ENCODE measurements at regions not wholly inside any gene's neighbourhood (a gene's known extent, or its start where the extent isn't known, plus 50 kb on each side); places are given as distances from the start of the nearest gene placed in this dataset.
"Not testable (repeated sequence)": the region's sequence is repeated elsewhere in the genome, so short reads cannot be mapped to it uniquely, and the experiment has no call there.

GRCh38 chr4:79678472-79679202, 270.6 kb upstream of the GK2 start:
- peaks cover 6% of the 10 kb centered on the region for H3K4me1 Mint-ChIP-seq (ENCODE audit: low read depth, unreplicated experiment)
- Histone ChIP-seq H3K9me3 (no peaks in the 10 kb centered on the region), H3K36me3 (ENCODE audit: control insufficient read depth, insufficient read depth, low read length) (no peaks in the 10 kb centered on the region), H3K4me1 (no peaks in the 10 kb centered on the region), H3K4me3 (ENCODE audit: low read depth, low read length) (no peak overlapping the region), H3K27me3 (replicated peaks; ENCODE audit: control insufficient read depth, insufficient read depth, low read length) (no peaks in the 10 kb centered on the region)
- no peak for TF ChIP-seq CTCF (IDR thresholded peaks at IDR 0.05; ENCODE audit: insufficient read depth in 1 of 2, low read depth in 1 of 2, low read length in 1 of 2, severe bottlenecking in 1 of 2, unreplicated experiment in 1 of 2)
- intact Hi-C loops (cut with micrococcal nuclease; ENCODE audit: unreplicated experiment) = no loop called here
- CTCF ChIA-PET = no interaction called here
- H3K27ac Mint-ChIP-seq (ENCODE audit: unreplicated experiment) = no peak overlapping the region
- no peaks in the 10 kb centered on the region for H3K36me3 Mint-ChIP-seq (ENCODE audit: insufficient read depth, unreplicated experiment)
- DNase-seq = no peak
- H3K4me3 Mint-ChIP-seq (ENCODE audit: unreplicated experiment) = no peak overlapping the region
- H3K9me3 Mint-ChIP-seq (ENCODE audit: unreplicated experiment) = no peaks in the 10 kb centered on the region
- H3K27me3 Mint-ChIP-seq (ENCODE audit: insufficient read depth, unreplicated experiment) = no peaks in the 10 kb centered on the region
- POLR2A ChIA-PET = interaction anchor here (0.6 kb wide), 1 partner anchor 268 kb away, joined by 3 read pairs; no protein-coding TSS in a partner anchor
- no TSS peak for BruUV-seq (replicated peaks)

DNA sequence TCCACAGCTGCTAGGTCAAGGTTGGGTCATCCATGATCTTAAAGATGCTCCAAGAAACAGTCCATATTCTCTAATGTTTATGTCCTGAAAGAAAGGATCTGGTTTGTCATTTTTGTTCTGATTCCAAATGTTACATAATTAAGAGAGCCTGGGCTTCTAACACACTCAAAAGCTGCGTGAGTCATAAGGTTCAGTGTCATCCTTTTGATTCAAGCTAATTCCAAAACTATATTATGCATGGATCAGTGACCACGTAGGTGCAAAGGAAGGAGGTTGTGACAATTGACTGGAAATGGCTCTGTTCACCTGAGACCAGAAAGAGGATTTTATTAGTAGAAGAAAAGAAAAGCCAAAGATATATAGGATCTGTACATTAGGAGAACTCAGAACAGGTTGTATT, 268.7 kb upstream of the GK2 start:
- intact Hi-C loops (cut with micrococcal nuclease; ENCODE audit: unreplicated experiment) = no loop called here
- ChIA-PET POLR2A (no interaction called here), CTCF (no interaction called here)
- Histone ChIP-seq H3K4me1 (no peaks in the 10 kb centered on the region), H3K9me3 (no peaks in the 10 kb centered on the region), H3K27me3 (replicated peaks; ENCODE audit: control insufficient read depth, insufficient read depth, low read length) (no peaks in the 10 kb centered on the region), H3K4me3 (ENCODE audit: low read depth, low read length) (no peak overlapping the region), H3K36me3 (ENCODE audit: control insufficient read depth, insufficient read depth, low read length) (no peaks in the 10 kb centered on the region)
- no peak for TF ChIP-seq CTCF (IDR thresholded peaks at IDR 0.05; ENCODE audit: insufficient read depth in 1 of 2, low read depth in 1 of 2, low read length in 1 of 2, severe bottlenecking in 1 of 2, unreplicated experiment in 1 of 2)
- H3K36me3 Mint-ChIP-seq (ENCODE audit: insufficient read depth, unreplicated experiment) = no peaks in the 10 kb centered on the region
- no peak for DNase-seq
- no peaks in the 10 kb centered on the region for H3K9me3 Mint-ChIP-seq (ENCODE audit: unreplicated experiment)
- H3K4me3 Mint-ChIP-seq (ENCODE audit: unreplicated experiment) = no peak overlapping the region
- peaks cover 6% of the 10 kb centered on the region for H3K4me1 Mint-ChIP-seq (ENCODE audit: low read depth, unreplicated experiment)
- no peaks in the 10 kb centered on the region for H3K27me3 Mint-ChIP-seq (ENCODE audit: insufficient read depth, unreplicated experiment)
- no TSS peak for BruUV-seq (replicated peaks)
- H3K27ac Mint-ChIP-seq (ENCODE audit: unreplicated experiment) = no peak overlapping the region

- CTCF ChIA-PET; POLR2A ChIA-PET; H3K4me1 Mint-ChIP-seq (ENCODE audit: low read depth, unreplicated experiment); H3K4me3 Mint-ChIP-seq (ENCODE audit: unreplicated experiment); H3K4me1 ChIP-seq; intact Hi-C loops (cut with micrococcal nuclease; ENCODE audit: unreplicated experiment); H3K4me3 ChIP-seq (ENCODE audit: low read depth, low read length); H3K36me3 Mint-ChIP-seq (ENCODE audit: insufficient read depth, unreplicated experiment); BruUV-seq (replicated peaks); H3K27me3 Mint-ChIP-seq (ENCODE audit: insufficient read depth, unreplicated experiment); H3K9me3 ChIP-seq; H3K27ac Mint-ChIP-seq (ENCODE audit: unreplicated experiment); H3K27me3 ChIP-seq (replicated peaks; ENCODE audit: control insufficient read depth, insufficient read depth, low read length); DNase-seq; H3K36me3 ChIP-seq (ENCODE audit: control insufficient read depth, insufficient read depth, low read length): not testable (repeated sequence)
- H3K9me3 Mint-ChIP-seq (ENCODE audit: unreplicated experiment) = peaks cover 16% of the 10 kb centered on the region
These were observed 266.9 kb upstream of the GK2 start for GRCh38 chr4:79674906-79675305.
